ENCODE measurements at regions not wholly inside any gene's neighbourhood (a gene's known extent, or its start where the extent isn't known, plus 50 kb on each side); places are given as distances from the start of the nearest gene placed in this dataset.

DNA sequence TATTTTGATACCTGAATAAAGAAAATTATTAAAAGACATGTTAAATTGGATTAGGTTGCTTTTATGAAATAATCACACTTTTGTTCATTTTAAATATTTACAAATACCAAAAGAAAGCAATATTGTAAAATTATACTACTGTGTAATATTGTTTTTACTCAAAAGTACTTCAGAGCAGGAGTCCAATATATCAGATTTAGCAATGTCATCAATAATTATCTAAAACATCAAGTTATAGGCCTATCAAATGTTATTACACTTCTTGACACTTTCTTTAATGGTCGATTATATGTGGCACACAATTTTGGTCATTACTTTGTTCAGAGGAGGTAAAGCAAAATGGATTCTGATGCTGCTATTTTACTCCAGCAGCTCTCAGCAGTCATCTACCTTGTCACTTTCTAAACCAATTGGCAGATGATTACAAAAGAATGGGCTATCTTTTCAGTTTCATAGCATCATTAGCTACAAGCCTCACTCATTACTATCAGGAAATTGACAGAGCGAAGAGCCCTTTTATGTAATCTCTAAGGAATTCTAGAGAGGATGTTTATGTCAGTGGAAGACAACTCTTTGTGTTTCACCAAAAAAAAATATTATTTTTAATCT, 318.6 kb downstream of the PLOD2 start:
- TF ChIP-seq, protein P1, sequence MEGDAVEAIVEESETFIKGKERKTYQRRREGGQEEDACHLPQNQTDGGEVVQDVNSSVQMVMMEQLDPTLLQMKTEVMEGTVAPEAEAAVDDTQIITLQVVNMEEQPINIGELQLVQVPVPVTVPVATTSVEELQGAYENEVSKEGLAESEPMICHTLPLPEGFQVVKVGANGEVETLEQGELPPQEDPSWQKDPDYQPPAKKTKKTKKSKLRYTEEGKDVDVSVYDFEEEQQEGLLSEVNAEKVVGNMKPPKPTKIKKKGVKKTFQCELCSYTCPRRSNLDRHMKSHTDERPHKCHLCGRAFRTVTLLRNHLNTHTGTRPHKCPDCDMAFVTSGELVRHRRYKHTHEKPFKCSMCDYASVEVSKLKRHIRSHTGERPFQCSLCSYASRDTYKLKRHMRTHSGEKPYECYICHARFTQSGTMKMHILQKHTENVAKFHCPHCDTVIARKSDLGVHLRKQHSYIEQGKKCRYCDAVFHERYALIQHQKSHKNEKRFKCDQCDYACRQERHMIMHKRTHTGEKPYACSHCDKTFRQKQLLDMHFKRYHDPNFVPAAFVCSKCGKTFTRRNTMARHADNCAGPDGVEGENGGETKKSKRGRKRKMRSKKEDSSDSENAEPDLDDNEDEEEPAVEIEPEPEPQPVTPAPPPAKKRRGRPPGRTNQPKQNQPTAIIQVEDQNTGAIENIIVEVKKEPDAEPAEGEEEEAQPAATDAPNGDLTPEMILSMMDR (IDR thresholded peaks at IDR 0.05) = no peak
- TF ChIP-seq POLR2A (IDR thresholded peaks at IDR 0.05) = no peak

Measured in lower leg skin (tissue), 3 donors.